ENCODE measurements at regions not wholly inside any gene's neighbourhood (a gene's known extent, or its start where the extent isn't known, plus 50 kb on each side); places are given as distances from the start of the nearest gene placed in this dataset.

DNA sequence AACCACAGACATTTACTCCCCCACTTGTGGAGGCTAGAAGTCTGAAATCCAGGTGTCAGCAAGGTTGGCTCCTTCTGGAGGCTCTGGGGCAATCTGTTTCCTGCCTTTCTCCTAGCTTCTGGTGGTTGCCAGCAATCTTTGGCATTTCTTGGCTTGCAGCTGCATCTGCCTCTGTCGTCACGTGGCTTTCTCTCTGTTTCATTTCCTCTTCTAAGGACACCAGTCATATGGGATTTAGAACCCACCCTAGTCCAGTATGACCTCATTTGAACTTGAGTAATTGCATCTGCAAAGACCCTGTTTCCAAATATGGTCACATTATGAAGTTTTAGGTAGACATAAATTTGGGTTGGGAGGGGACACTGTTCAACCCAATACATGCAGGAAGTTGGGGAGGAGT lies 56.2 kb upstream of the EPB41L1 start:
- no peak for TF ChIP-seq POLR2A (IDR thresholded peaks at IDR 0.05)
- TF ChIP-seq, protein P1, sequence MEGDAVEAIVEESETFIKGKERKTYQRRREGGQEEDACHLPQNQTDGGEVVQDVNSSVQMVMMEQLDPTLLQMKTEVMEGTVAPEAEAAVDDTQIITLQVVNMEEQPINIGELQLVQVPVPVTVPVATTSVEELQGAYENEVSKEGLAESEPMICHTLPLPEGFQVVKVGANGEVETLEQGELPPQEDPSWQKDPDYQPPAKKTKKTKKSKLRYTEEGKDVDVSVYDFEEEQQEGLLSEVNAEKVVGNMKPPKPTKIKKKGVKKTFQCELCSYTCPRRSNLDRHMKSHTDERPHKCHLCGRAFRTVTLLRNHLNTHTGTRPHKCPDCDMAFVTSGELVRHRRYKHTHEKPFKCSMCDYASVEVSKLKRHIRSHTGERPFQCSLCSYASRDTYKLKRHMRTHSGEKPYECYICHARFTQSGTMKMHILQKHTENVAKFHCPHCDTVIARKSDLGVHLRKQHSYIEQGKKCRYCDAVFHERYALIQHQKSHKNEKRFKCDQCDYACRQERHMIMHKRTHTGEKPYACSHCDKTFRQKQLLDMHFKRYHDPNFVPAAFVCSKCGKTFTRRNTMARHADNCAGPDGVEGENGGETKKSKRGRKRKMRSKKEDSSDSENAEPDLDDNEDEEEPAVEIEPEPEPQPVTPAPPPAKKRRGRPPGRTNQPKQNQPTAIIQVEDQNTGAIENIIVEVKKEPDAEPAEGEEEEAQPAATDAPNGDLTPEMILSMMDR (IDR thresholded peaks at IDR 0.05), result no peak
